WTC11 (cell line): ENCODE measurements at regions not wholly inside any gene's neighbourhood (a gene's known extent, or its start where the extent isn't known, plus 50 kb on each side); places are given as distances from the start of the nearest gene placed in this dataset.

Source experiments
- ATF1 ChIP-seq: sonication (generic); formaldehyde crosslinking; IDR thresholded peaks from 2 replicates; pipeline ENCODE4 v1.8.1; 2023; ENCODE audit warnings: mild to moderate bottlenecking, moderate library complexity, missing genetic modification reagents
- JUN ChIP-seq: sonication (generic); formaldehyde crosslinking; IDR thresholded peaks from 2 replicates; pipeline ENCODE4 v1.8.0; 2023; ENCODE audit warnings: mild to moderate bottlenecking, missing genetic modification reagents
- NFYB ChIP-seq: sonication (generic); formaldehyde crosslinking; conservative IDR thresholded peaks from 2 replicates; pipeline ENCODE4 v1.8.0; 2022; ENCODE audit warnings: low read depth, missing genetic modification reagents
- TEAD4 ChIP-seq: sonication (generic); formaldehyde crosslinking; IDR thresholded peaks from 2 replicates; pipeline ENCODE4 v1.8.0; 2022; ENCODE audit warnings: mild to moderate bottlenecking, missing genetic modification reagents
- TF ChIP-seq, protein P1 (sequence below): fragments of 200-600 bp; IDR thresholded peaks from 2 replicates; pipeline ENCODE4 v1.8.0; 2022; ENCODE audit warnings: antibody characterized with exemption
- TF ChIP-seq, protein P2 (sequence below): sonication (generic); formaldehyde crosslinking; IDR thresholded peaks from 2 replicates; pipeline ENCODE4 v1.8.0; 2022; ENCODE audit warnings: mild to moderate bottlenecking, missing genetic modification reagents
- TF ChIP-seq, protein P3 (sequence below): sonication (generic); formaldehyde crosslinking; IDR thresholded peaks from 2 replicates; pipeline ENCODE4 v1.8.0; 2022; ENCODE audit warnings: mild to moderate bottlenecking, missing genetic modification reagents
- TF ChIP-seq, protein P4 (sequence below): sonication (generic); formaldehyde crosslinking; IDR thresholded peaks from 2 replicates; pipeline ENCODE4 v1.8.1; 2023; ENCODE audit warnings: mild to moderate bottlenecking, moderate library complexity, missing genetic modification reagents
- TF ChIP-seq, protein P5 (sequence below): sonication (generic); formaldehyde crosslinking; IDR thresholded peaks from 2 replicates; pipeline ENCODE4 v1.8.1; 2023; ENCODE audit warnings: mild to moderate bottlenecking, missing genetic modification reagents, borderline replicate concordance
- TF ChIP-seq, protein P6 (sequence below): sonication (generic); formaldehyde crosslinking; IDR thresholded peaks from 2 replicates; pipeline ENCODE4 v1.8.0; 2023; ENCODE audit warnings: missing genetic modification reagents
- TF ChIP-seq, protein P7 (sequence below): sonication (generic); formaldehyde crosslinking; IDR thresholded peaks from 2 replicates; pipeline ENCODE4 v1.8.1; 2023; ENCODE audit warnings: mild to moderate bottlenecking, missing genetic modification reagents
- TF ChIP-seq, protein P8 (sequence below): sonication (generic); formaldehyde crosslinking; IDR thresholded peaks from 2 replicates; pipeline ENCODE4 v1.8.1; 2022; ENCODE audit warnings: missing genetic modification reagents, borderline replicate concordance

DNA sequence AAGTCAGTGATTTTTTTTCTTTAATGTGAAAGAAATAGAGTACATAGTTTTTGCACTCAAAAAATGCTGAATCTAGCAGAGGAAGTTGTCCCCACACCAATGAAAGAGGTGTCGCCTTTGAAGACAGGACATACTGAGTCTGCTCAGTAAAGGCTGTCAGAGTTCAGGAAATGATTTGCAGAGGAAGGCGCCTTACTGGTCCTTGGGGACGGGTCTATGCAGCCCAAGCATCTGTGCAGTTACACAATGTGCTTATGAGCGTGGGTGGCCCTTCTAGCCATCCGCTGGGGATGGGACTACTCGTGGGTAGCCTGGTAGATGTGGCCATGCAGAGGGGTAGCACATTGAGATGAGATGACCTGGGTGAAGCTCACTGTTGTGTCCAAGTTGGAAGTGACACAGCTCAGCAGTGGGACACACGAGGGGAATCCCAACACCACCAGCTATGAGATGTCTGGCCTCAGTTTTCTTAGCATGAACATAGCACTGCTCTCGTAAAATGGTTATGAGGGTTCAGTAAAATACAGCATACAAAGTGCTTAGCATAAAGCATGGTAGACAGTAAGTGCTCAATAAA is 116.5 kb upstream of the RBPJ start:
- TF ChIP-seq, protein P1, sequence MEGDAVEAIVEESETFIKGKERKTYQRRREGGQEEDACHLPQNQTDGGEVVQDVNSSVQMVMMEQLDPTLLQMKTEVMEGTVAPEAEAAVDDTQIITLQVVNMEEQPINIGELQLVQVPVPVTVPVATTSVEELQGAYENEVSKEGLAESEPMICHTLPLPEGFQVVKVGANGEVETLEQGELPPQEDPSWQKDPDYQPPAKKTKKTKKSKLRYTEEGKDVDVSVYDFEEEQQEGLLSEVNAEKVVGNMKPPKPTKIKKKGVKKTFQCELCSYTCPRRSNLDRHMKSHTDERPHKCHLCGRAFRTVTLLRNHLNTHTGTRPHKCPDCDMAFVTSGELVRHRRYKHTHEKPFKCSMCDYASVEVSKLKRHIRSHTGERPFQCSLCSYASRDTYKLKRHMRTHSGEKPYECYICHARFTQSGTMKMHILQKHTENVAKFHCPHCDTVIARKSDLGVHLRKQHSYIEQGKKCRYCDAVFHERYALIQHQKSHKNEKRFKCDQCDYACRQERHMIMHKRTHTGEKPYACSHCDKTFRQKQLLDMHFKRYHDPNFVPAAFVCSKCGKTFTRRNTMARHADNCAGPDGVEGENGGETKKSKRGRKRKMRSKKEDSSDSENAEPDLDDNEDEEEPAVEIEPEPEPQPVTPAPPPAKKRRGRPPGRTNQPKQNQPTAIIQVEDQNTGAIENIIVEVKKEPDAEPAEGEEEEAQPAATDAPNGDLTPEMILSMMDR = no peak
- TF ChIP-seq, protein P2, sequence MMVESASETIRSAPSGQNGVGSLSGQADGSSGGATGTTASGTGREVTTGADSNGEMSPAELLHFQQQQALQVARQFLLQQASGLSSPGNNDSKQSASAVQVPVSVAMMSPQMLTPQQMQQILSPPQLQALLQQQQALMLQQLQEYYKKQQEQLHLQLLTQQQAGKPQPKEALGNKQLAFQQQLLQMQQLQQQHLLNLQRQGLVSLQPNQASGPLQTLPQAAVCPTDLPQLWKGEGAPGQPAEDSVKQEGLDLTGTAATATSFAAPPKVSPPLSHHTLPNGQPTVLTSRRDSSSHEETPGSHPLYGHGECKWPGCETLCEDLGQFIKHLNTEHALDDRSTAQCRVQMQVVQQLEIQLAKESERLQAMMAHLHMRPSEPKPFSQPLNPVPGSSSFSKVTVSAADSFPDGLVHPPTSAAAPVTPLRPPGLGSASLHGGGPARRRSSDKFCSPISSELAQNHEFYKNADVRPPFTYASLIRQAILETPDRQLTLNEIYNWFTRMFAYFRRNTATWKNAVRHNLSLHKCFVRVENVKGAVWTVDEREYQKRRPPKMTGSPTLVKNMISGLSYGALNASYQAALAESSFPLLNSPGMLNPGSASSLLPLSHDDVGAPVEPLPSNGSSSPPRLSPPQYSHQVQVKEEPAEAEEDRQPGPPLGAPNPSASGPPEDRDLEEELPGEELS (CRISPR knock-in tag) = no peak
- TF ChIP-seq, protein P3, sequence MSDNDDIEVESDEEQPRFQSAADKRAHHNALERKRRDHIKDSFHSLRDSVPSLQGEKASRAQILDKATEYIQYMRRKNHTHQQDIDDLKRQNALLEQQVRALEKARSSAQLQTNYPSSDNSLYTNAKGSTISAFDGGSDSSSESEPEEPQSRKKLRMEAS (CRISPR knock-in tag) = no peak
- TF ChIP-seq ATF1 (CRISPR knock-in tag) (no peak), TEAD4 (CRISPR knock-in tag) (no peak), JUN (CRISPR knock-in tag) (no peak), NFYB (CRISPR knock-in tag) (no peak)
- TF ChIP-seq, protein P4, sequence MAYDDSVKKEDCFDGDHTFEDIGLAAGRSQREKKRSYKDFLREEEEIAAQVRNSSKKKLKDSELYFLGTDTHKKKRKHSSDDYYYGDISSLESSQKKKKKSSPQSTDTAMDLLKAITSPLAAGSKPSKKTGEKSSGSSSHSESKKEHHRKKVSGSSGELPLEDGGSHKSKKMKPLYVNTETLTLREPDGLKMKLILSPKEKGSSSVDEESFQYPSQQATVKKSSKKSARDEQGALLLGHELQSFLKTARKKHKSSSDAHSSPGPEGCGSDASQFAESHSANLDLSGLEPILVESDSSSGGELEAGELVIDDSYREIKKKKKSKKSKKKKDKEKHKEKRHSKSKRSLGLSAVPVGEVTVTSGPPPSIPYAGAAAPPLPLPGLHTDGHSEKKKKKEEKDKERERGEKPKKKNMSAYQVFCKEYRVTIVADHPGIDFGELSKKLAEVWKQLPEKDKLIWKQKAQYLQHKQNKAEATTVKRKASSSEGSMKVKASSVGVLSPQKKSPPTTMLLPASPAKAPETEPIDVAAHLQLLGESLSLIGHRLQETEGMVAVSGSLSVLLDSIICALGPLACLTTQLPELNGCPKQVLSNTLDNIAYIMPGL (CRISPR knock-in tag) = no peak
- TF ChIP-seq, protein P5, sequence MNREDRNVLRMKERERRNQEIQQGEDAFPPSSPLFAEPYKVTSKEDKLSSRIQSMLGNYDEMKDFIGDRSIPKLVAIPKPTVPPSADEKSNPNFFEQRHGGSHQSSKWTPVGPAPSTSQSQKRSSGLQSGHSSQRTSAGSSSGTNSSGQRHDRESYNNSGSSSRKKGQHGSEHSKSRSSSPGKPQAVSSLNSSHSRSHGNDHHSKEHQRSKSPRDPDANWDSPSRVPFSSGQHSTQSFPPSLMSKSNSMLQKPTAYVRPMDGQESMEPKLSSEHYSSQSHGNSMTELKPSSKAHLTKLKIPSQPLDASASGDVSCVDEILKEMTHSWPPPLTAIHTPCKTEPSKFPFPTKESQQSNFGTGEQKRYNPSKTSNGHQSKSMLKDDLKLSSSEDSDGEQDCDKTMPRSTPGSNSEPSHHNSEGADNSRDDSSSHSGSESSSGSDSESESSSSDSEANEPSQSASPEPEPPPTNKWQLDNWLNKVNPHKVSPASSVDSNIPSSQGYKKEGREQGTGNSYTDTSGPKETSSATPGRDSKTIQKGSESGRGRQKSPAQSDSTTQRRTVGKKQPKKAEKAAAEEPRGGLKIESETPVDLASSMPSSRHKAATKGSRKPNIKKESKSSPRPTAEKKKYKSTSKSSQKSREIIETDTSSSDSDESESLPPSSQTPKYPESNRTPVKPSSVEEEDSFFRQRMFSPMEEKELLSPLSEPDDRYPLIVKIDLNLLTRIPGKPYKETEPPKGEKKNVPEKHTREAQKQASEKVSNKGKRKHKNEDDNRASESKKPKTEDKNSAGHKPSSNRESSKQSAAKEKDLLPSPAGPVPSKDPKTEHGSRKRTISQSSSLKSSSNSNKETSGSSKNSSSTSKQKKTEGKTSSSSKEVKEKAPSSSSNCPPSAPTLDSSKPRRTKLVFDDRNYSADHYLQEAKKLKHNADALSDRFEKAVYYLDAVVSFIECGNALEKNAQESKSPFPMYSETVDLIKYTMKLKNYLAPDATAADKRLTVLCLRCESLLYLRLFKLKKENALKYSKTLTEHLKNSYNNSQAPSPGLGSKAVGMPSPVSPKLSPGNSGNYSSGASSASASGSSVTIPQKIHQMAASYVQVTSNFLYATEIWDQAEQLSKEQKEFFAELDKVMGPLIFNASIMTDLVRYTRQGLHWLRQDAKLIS = no peak
- TF ChIP-seq, protein P6, sequence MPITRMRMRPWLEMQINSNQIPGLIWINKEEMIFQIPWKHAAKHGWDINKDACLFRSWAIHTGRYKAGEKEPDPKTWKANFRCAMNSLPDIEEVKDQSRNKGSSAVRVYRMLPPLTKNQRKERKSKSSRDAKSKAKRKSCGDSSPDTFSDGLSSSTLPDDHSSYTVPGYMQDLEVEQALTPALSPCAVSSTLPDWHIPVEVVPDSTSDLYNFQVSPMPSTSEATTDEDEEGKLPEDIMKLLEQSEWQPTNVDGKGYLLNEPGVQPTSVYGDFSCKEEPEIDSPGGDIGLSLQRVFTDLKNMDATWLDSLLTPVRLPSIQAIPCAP (CRISPR knock-in tag) = no peak
- TF ChIP-seq, protein P7, sequence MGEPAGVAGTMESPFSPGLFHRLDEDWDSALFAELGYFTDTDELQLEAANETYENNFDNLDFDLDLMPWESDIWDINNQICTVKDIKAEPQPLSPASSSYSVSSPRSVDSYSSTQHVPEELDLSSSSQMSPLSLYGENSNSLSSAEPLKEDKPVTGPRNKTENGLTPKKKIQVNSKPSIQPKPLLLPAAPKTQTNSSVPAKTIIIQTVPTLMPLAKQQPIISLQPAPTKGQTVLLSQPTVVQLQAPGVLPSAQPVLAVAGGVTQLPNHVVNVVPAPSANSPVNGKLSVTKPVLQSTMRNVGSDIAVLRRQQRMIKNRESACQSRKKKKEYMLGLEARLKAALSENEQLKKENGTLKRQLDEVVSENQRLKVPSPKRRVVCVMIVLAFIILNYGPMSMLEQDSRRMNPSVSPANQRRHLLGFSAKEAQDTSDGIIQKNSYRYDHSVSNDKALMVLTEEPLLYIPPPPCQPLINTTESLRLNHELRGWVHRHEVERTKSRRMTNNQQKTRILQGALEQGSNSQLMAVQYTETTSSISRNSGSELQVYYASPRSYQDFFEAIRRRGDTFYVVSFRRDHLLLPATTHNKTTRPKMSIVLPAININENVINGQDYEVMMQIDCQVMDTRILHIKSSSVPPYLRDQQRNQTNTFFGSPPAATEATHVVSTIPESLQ (CRISPR knock-in tag) = no peak
- TF ChIP-seq, protein P8, sequence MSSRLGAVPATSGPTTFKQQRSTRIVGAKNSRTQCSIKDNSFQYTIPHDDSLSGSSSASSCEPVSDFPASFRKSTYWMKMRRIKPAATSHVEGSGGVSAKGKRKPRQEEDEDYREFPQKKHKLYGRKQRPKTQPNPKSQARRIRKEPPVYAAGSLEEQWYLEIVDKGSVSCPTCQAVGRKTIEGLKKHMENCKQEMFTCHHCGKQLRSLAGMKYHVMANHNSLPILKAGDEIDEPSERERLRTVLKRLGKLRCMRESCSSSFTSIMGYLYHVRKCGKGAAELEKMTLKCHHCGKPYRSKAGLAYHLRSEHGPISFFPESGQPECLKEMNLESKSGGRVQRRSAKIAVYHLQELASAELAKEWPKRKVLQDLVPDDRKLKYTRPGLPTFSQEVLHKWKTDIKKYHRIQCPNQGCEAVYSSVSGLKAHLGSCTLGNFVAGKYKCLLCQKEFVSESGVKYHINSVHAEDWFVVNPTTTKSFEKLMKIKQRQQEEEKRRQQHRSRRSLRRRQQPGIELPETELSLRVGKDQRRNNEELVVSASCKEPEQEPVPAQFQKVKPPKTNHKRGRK (CRISPR knock-in tag) = no peak
